ENCODE measurements at regions not wholly inside any gene's neighbourhood (a gene's known extent, or its start where the extent isn't known, plus 50 kb on each side); places are given as distances from the start of the nearest gene placed in this dataset.
"Not testable (repeated sequence)": the region's sequence is repeated elsewhere in the genome, so short reads cannot be mapped to it uniquely, and the experiment has no call there.

DNA sequence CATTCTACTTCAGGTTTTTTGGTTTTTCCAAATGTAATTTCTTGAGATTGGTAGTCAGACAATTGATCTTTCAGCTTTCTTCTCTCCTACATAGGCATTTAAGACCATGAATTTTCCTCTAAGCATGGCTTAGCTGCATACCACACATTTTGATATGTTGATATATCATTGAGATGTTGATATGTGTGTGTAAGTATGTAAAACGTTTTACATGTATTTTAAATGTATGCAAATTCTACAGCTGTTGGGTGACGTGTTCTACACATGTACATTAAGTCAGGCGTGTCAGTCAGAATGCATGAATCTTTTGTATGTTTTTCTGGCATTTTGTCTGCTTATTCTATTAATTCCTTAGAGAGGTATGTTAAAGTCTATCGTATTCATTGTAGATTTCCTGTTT is 228.2 kb downstream of the CDH26 start:
- POLR2A ChIA-PET: no interaction called here
- Mint-ChIP-seq H3K27me3 (peaks cover 1% of the 10 kb centered on the region), H3K4me3 (no peak overlapping the region), H3K36me3 (ENCODE audit: low read depth) (no peaks in the 10 kb centered on the region), H3K27ac (no peak overlapping the region), H3K4me1 (ENCODE audit: low read depth) (no peaks in the 10 kb centered on the region), H3K9me3 (peaks cover 2% of the 10 kb centered on the region)
- DNase-seq (no peak), ATAC-seq (no peak)
- TF ChIP-seq, protein P1, sequence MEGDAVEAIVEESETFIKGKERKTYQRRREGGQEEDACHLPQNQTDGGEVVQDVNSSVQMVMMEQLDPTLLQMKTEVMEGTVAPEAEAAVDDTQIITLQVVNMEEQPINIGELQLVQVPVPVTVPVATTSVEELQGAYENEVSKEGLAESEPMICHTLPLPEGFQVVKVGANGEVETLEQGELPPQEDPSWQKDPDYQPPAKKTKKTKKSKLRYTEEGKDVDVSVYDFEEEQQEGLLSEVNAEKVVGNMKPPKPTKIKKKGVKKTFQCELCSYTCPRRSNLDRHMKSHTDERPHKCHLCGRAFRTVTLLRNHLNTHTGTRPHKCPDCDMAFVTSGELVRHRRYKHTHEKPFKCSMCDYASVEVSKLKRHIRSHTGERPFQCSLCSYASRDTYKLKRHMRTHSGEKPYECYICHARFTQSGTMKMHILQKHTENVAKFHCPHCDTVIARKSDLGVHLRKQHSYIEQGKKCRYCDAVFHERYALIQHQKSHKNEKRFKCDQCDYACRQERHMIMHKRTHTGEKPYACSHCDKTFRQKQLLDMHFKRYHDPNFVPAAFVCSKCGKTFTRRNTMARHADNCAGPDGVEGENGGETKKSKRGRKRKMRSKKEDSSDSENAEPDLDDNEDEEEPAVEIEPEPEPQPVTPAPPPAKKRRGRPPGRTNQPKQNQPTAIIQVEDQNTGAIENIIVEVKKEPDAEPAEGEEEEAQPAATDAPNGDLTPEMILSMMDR (IDR thresholded peaks at IDR 0.05): no peak
- CTCF ChIA-PET: no interaction called here
- intact Hi-C loops (cut with micrococcal nuclease): no loop called here

GRCh38 chr20:60187683-60188082 is 229.5 kb downstream of the CDH26 start:
- ATAC-seq: no peak
- H3K36me3 Mint-ChIP-seq (ENCODE audit: low read depth): no peaks in the 10 kb centered on the region
- TF ChIP-seq, protein P1 (IDR thresholded peaks at IDR 0.05): no peak
- ChIA-PET CTCF (no interaction called here), POLR2A (no interaction called here)
- no peak overlapping the region for H3K4me3 Mint-ChIP-seq
- H3K27me3 Mint-ChIP-seq: peaks cover 1% of the 10 kb centered on the region
- H3K4me1 Mint-ChIP-seq (ENCODE audit: low read depth): no peaks in the 10 kb centered on the region
- H3K27ac Mint-ChIP-seq: no peak overlapping the region
- peaks cover 2% of the 10 kb centered on the region for H3K9me3 Mint-ChIP-seq
- intact Hi-C loops (cut with micrococcal nuclease): no loop called here
- DNase-seq: no peak

DNA sequence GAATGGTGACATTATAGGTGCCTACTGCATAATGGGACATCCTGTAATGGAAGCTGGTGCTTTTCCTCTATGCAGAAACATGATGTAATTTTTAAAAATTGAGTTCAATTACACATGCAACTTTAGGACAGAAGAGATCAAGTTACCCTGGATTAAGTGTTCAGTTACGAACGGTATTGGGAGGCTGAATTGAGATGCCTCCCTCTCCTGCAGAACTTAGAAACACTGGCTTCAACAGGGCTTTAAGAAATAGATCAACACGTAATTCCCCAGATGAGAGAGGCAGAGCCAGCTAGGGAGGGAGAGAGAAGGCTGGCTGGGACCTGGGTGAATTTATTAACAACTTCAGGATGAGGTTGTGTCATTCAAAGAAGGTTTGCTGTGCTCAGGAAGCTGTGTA is 232.8 kb downstream of the CDH26 start:
- no peaks in the 10 kb centered on the region for H3K36me3 Mint-ChIP-seq (ENCODE audit: low read depth)
- POLR2A ChIA-PET: no interaction called here

GRCh38 chr20:60192326-60192725 is 234.1 kb downstream of the CDH26 start:
- Mint-ChIP-seq H3K27ac (no peak overlapping the region), H3K27me3 (peaks cover 4% of the 10 kb centered on the region), H3K9me3 (no peaks in the 10 kb centered on the region), H3K36me3 (ENCODE audit: low read depth) (no peaks in the 10 kb centered on the region), H3K4me1 (ENCODE audit: low read depth) (no peaks in the 10 kb centered on the region), H3K4me3 (no peak overlapping the region)
- DNase-seq (no peak), ATAC-seq (no peak)
- intact Hi-C loops (cut with micrococcal nuclease): no loop called here
- TF ChIP-seq, protein P1 (IDR thresholded peaks at IDR 0.05): no peak
- CTCF ChIA-PET: interaction anchor here (1.1 kb wide), 1 partner anchor 18 kb away, joined by 4 read pairs; no protein-coding TSS in a partner anchor
- POLR2A ChIA-PET: no interaction called here

More for the DNA sequence above, 232.8 kb downstream of the CDH26 start:
- H3K27ac Mint-ChIP-seq: no peak overlapping the region
- H3K27me3 Mint-ChIP-seq: peaks cover 1% of the 10 kb centered on the region
- no peaks in the 10 kb centered on the region for H3K4me1 Mint-ChIP-seq (ENCODE audit: low read depth)
- H3K9me3 Mint-ChIP-seq: no peaks in the 10 kb centered on the region
- CTCF ChIA-PET: no interaction called here
- intact Hi-C loops (cut with micrococcal nuclease): no loop called here
- DNase-seq (no peak), ATAC-seq (no peak)
- TF ChIP-seq, protein P1 (IDR thresholded peaks at IDR 0.05): no peak
- H3K4me3 Mint-ChIP-seq: no peak overlapping the region

GRCh38 chr20:60199132-60199531 is 240.9 kb downstream of the CDH26 start:
- intact Hi-C loops (cut with micrococcal nuclease); DNase-seq; POLR2A ChIA-PET; H3K27me3 Mint-ChIP-seq; ATAC-seq; H3K9me3 Mint-ChIP-seq; H3K27ac Mint-ChIP-seq; H3K4me1 Mint-ChIP-seq (ENCODE audit: low read depth); H3K36me3 Mint-ChIP-seq (ENCODE audit: low read depth); H3K4me3 Mint-ChIP-seq; CTCF ChIA-PET: not testable (repeated sequence)

GRCh38 chr20:60199866-60200265 is 241.6 kb downstream of the CDH26 start:
- peaks cover 6% of the 10 kb centered on the region for H3K9me3 Mint-ChIP-seq
- TF ChIP-seq, protein P1 (IDR thresholded peaks at IDR 0.05): no peak
- intact Hi-C loops (cut with micrococcal nuclease): no loop called here
- no peak for DNase-seq
- no peaks in the 10 kb centered on the region for H3K36me3 Mint-ChIP-seq (ENCODE audit: low read depth)
- H3K27ac Mint-ChIP-seq: no peak overlapping the region
- POLR2A ChIA-PET: no interaction called here
- H3K27me3 Mint-ChIP-seq: peaks cover 8% of the 10 kb centered on the region
- H3K4me1 Mint-ChIP-seq (ENCODE audit: low read depth): no peaks in the 10 kb centered on the region
- CTCF ChIA-PET: no interaction called here
- no peak for ATAC-seq
- H3K4me3 Mint-ChIP-seq: no peak overlapping the region

Data from activated CD8-positive, alpha-beta T cell treated with anti-CD3 and anti-CD28 coated beads for 36 hours (primary cell).